ENCODE measurements at regions not wholly inside any gene's neighbourhood (a gene's known extent, or its start where the extent isn't known, plus 50 kb on each side); places are given as distances from the start of the nearest gene placed in this dataset.

DNA sequence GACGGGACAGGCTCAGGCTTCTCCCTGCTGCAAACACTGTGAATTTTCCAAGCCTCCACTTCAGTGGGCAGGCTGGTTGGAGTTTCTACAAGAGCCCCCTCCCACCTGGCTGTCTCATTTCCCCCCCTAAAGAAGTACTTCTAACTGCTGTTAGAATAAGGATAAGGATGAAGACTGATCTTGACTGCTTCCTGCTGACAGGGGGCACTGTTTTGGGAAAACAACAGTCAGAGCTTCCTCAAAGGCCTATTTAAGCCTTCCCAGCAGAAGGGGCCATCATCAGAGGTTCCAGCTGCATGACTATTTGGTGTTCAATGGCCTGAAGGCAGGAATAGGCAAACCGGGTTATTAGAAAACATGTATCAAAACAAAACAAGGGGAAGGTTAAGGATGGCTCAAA lies 1162.8 kb downstream of the DSC3 start:
- TF ChIP-seq, protein P1, sequence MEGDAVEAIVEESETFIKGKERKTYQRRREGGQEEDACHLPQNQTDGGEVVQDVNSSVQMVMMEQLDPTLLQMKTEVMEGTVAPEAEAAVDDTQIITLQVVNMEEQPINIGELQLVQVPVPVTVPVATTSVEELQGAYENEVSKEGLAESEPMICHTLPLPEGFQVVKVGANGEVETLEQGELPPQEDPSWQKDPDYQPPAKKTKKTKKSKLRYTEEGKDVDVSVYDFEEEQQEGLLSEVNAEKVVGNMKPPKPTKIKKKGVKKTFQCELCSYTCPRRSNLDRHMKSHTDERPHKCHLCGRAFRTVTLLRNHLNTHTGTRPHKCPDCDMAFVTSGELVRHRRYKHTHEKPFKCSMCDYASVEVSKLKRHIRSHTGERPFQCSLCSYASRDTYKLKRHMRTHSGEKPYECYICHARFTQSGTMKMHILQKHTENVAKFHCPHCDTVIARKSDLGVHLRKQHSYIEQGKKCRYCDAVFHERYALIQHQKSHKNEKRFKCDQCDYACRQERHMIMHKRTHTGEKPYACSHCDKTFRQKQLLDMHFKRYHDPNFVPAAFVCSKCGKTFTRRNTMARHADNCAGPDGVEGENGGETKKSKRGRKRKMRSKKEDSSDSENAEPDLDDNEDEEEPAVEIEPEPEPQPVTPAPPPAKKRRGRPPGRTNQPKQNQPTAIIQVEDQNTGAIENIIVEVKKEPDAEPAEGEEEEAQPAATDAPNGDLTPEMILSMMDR (IDR thresholded peaks at IDR 0.05; ENCODE audit: low read depth, low read length) = no peak
- no peak for DNase-seq (ENCODE audit: extremely low read depth, low read depth)

DNA sequence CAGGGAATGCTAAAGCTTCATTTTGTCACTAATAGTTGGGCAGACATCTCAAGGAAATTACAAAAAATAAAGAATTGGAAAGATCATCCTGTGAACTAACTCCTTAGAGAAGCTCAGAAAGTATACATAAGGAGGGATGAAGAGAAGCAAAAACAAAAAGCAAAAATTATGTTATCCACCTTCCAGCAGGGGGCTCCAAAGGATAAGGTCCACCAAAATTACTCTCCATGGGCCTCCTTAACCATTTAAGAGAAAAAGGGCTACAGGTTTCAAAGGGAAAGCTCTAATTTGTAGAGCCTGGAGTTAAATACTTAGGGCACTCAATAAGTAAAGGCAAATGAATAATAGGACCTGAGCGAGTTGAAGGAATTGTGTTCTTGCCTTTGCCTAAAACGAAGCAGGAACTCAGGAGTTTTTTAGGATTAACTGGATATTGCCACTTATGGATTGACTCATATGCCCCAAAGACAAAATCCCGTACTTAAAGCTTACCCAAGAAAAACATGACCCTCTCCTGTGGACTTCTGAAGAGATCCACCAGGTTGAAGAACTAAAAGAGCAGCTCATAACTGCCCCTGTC lies 1167.9 kb downstream of the DSC3 start:
- DNase-seq (ENCODE audit: extremely low read depth, low read depth) = no peak
- TF ChIP-seq, protein P1 (IDR thresholded peaks at IDR 0.05; ENCODE audit: low read depth, low read length) = peak; percentile 16

DNA sequence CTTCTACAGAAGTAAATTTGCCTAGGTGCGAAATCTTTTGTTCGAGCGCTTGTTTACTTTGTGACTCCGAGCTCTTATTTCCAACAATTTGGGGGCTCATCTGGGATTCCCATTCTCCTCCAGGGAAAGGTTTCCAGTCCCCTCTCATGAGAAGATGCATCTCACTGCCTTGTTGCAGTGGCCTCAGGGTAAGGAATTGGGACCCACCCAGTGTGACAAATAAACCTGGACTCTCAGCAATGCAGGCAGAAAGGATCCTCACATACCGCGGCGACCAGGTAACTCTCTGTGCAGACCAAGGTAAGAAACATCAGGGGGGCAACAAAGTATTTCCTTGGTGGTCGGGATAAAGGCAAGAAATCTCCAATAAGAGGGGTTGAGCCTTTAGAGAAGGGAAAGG lies 1169.3 kb downstream of the DSC3 start:
- DNase-seq (ENCODE audit: extremely low read depth, low read depth) = no peak
- TF ChIP-seq, protein P1 (IDR thresholded peaks at IDR 0.05; ENCODE audit: low read depth, low read length) = no peak

DNA sequence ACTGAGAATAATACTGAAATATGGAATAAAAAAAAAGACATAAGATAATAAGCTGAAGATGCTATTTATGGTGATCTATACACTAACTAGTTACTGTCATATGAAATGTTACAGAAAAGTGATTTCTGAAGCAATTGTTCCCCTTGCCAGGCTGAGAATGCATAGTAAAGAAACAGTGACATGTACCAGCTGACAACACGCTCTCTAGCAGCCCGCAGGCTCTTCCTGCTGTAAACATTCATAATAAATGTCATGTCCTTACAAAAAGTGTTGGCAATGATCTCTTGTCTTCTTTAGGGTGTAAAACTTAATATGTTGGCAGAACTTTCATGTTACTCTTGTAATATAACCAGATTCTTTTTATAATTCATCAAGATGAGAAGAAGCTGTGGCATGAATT lies 1171.3 kb downstream of the DSC3 start:
- DNase-seq (ENCODE audit: extremely low read depth, low read depth) = no peak
- TF ChIP-seq, protein P1 (IDR thresholded peaks at IDR 0.05; ENCODE audit: low read depth, low read length) = no peak

DNA sequence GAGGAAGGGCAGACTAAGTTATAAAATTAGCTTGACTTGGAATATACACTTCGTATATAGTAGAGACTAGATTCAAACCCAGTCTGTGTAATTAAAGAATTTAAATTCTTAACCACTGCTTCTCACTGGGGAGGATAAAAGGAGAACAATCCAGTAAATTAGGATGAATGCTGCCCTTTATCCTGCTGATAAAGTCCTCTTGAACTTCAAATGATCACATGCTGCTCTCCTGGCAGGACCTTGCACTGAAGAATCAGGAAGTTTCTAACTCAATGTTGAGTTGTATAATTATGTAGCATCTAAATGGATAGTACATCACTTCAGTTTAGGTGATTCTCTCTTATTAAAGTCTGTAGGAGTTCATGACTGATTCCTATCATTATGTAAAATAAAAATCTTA lies 1179.7 kb downstream of the DSC3 start:
- TF ChIP-seq, protein P1 (IDR thresholded peaks at IDR 0.05; ENCODE audit: low read depth, low read length) = no peak
- no peak for DNase-seq (ENCODE audit: extremely low read depth, low read depth)

DNA sequence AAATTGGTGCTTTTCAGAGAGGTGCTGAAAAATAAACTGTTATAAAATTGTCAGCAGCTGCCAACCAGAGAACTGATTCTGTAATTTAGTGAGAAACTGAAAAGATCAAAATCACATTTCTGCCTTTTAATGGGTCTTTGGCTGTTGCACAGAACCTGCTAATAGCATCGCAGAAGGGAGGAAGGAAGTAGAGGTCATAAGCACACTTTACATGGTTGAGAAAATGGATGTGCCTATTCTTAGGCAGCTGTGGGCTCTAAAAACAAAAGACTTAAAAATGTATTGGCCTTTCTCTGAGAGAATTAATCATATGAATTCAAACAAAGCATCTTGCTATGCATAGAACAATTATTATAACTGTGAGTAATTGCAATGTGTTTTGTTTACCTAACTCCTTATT lies 1186.9 kb downstream of the DSC3 start:
- TF ChIP-seq, protein P1 (IDR thresholded peaks at IDR 0.05; ENCODE audit: low read depth, low read length) = no peak
- DNase-seq (ENCODE audit: extremely low read depth, low read depth) = no peak

DNA sequence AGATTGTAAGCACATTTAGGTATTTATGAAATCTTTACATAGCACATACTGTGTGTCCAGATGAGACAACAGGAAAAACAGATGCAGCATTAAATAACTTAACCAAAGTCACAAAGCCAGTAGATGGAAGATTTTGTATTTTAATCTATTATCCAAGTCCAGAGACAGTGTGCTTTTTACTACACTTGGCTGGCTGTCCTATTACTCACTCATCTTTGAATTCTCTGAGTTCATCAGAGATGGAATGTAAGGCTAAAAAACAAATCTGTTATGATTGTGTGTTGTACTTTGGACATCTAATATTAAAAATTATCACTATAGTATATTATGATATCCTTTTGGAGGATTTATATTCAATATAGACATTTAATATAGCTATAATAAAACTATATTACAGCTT lies 1189.4 kb downstream of the DSC3 start:
- TF ChIP-seq, protein P1 (IDR thresholded peaks at IDR 0.05; ENCODE audit: low read depth, low read length) = no peak
- no peak for DNase-seq (ENCODE audit: extremely low read depth, low read depth)
